Fibroblast of lung (primary cell): ENCODE measurements at regions not wholly inside any gene's neighbourhood (a gene's known extent, or its start where the extent isn't known, plus 50 kb on each side); places are given as distances from the start of the nearest gene placed in this dataset.

ENCODE experiments used
- DNase-seq, 2 donors: peaks; one replicate each; pipeline versions ENCODE4 v3.0.0 to v3.0.0-alpha.2; 2010; ENCODE audit warnings: low read depth in 2 of 2
- H2AFZ ChIP-seq: 2 replicates; pipeline ENCODE4 v1.5.1; 2012; ENCODE audit warnings: low read length, control low read depth, inconsistent platforms
- H3K27ac ChIP-seq: 2 replicates; pipeline ENCODE4 v1.5.1; 2011; ENCODE audit warnings: low read length, control low read depth; ENCODE audit not compliant: insufficient read depth
- H3K27me3 ChIP-seq: 2 replicates; pipeline ENCODE4 v1.5.1; 2011; ENCODE audit warnings: mild to moderate bottlenecking, low read length; ENCODE audit not compliant: control insufficient read depth, insufficient read depth
- H3K36me3 ChIP-seq: 2 replicates; pipeline ENCODE4 v1.5.1; 2011; ENCODE audit warnings: low read length; ENCODE audit not compliant: control insufficient read depth, insufficient read depth
- H3K4me1 ChIP-seq: 2 replicates; pipeline ENCODE4 v1.5.1; 2011; ENCODE audit warnings: low read length; ENCODE audit not compliant: control insufficient read depth, insufficient read depth; ENCODE audit errors: extremely low read depth
- H3K4me2 ChIP-seq: 2 replicates; pipeline ENCODE4 v1.5.1; 2011; ENCODE audit warnings: low read length, control low read depth; ENCODE audit not compliant: insufficient read depth; ENCODE audit errors: extremely low read depth
- H3K4me3 ChIP-seq, 4 experiments: fragments of 200-600 bp in 1 of 4; sonication (generic) in 1 of 4; replicated peaks in 1 of 4; 2 replicates each; pipeline ENCODE4 v1.5.1; 2011 to 2016; ENCODE audit warnings: low read length in 4 of 4, low read depth in 3 of 4, mild to moderate bottlenecking in 3 of 4, control low read depth in 2 of 4, inconsistent platforms in 1 of 4, mixed read lengths in 1 of 4; ENCODE audit not compliant: insufficient read depth in 1 of 4; ENCODE audit errors: control extremely low read depth in 1 of 4
- H3K79me2 ChIP-seq: 2 replicates; pipeline ENCODE4 v1.5.1; 2012; ENCODE audit warnings: mild to moderate bottlenecking, low read length, inconsistent platforms; ENCODE audit not compliant: control insufficient read depth, insufficient read depth
- H3K9ac ChIP-seq: 2 replicates; pipeline ENCODE4 v1.5.1; 2011; ENCODE audit warnings: mild to moderate bottlenecking, low read length, control low read depth; ENCODE audit not compliant: insufficient read depth
- H3K9me3 ChIP-seq: 2 replicates; pipeline ENCODE4 v1.5.1; 2012; ENCODE audit warnings: low read depth, low read length; ENCODE audit not compliant: control insufficient read depth, insufficient read depth
- H4K20me1 ChIP-seq: 2 replicates; pipeline ENCODE4 v1.5.1; 2011; ENCODE audit warnings: low read length; ENCODE audit not compliant: control insufficient read depth, insufficient read depth; ENCODE audit errors: extremely low read depth
- CTCF ChIP-seq, 2 donors: IDR thresholded peaks in 1 of 2; conservative IDR thresholded peaks in 1 of 2; 1 replicate in 1 of 2; 2 replicates in 1 of 2; pipeline ENCODE4 v1.5.1; 2011 to 2012; ENCODE audit warnings: low read length in 2 of 2, control low read depth in 1 of 2, inconsistent platforms in 1 of 2, low read depth in 1 of 2, mild to moderate bottlenecking in 1 of 2
- EZH2 ChIP-seq: IDR thresholded peaks from 2 replicates; pipeline ENCODE4 v1.5.1; 2012; ENCODE audit warnings: low read length, control low read depth, mild to moderate bottlenecking; ENCODE audit errors: missing control alignments

- Histone ChIP-seq H3K9ac (no peak overlapping the region), H3K36me3 (no peaks in the 10 kb centered on the region), H2AFZ (no peak overlapping the region), H3K79me2 (no peaks in the 10 kb centered on the region), H3K27ac (no peak overlapping the region), H3K4me3 (no peak overlapping the region), H3K27me3 (no peaks in the 10 kb centered on the region), H3K4me1 (no peaks in the 10 kb centered on the region), H3K9me3 (no peaks in the 10 kb centered on the region), H4K20me1 (no peaks in the 10 kb centered on the region), H3K4me2 (no peak overlapping the region)
- no peak for DNase-seq
- TF ChIP-seq EZH2, result no peak
- no peak for TF ChIP-seq CTCF (conservative IDR thresholded peaks at IDR 0.05 in 1 of 2, IDR thresholded peaks at IDR 0.05 in 1 of 2; ENCODE audit: low read depth in 1 of 2, low read length in 2 of 2)
Measured at GRCh38 chr18:59061914-59062642, 77.6 kb upstream of the SEC11C start.

GRCh38 chr18:59062643-59063006 lies 77.1 kb upstream of the SEC11C start:
- Histone ChIP-seq H3K27ac (no peak overlapping the region), H3K4me1 (no peaks in the 10 kb centered on the region), H3K36me3 (no peaks in the 10 kb centered on the region), H3K4me3 (no peak overlapping the region), H3K4me2 (no peak overlapping the region), H4K20me1 (no peaks in the 10 kb centered on the region), H2AFZ (no peak overlapping the region), H3K79me2 (no peaks in the 10 kb centered on the region), H3K9me3 (no peaks in the 10 kb centered on the region), H3K27me3 (no peaks in the 10 kb centered on the region), H3K9ac (no peak overlapping the region)
- TF ChIP-seq EZH2, result no peak
- TF ChIP-seq CTCF (conservative IDR thresholded peaks at IDR 0.05 in 1 of 2, IDR thresholded peaks at IDR 0.05 in 1 of 2; ENCODE audit: low read depth in 1 of 2, low read length in 2 of 2), result no peak
- no peak for DNase-seq

GRCh38 chr18:59063300-59063906 lies 76.3 kb upstream of the SEC11C start:
- TF ChIP-seq EZH2 (no peak), CTCF (conservative IDR thresholded peaks at IDR 0.05 in 1 of 2, IDR thresholded peaks at IDR 0.05 in 1 of 2; ENCODE audit: low read depth in 1 of 2, low read length in 2 of 2) (no peak)
- H3K79me2 ChIP-seq, result no peaks in the 10 kb centered on the region
- H2AFZ ChIP-seq, result no peak overlapping the region

More at GRCh38 chr18:59063300-59063906, 76.3 kb upstream of the SEC11C start:
- Histone ChIP-seq H3K36me3 (no peaks in the 10 kb centered on the region), H4K20me1 (no peaks in the 10 kb centered on the region), H3K4me3 (no peak overlapping the region), H3K9ac (no peak overlapping the region), H3K9me3 (no peaks in the 10 kb centered on the region), H3K27ac (no peak overlapping the region), H3K27me3 (no peaks in the 10 kb centered on the region), H3K4me1 (no peaks in the 10 kb centered on the region), H3K4me2 (no peak overlapping the region)
- DNase-seq, result no peak
